ENCODE measurements at regions not wholly inside any gene's neighbourhood (a gene's known extent, or its start where the extent isn't known, plus 50 kb on each side); places are given as distances from the start of the nearest gene placed in this dataset.

DNA sequence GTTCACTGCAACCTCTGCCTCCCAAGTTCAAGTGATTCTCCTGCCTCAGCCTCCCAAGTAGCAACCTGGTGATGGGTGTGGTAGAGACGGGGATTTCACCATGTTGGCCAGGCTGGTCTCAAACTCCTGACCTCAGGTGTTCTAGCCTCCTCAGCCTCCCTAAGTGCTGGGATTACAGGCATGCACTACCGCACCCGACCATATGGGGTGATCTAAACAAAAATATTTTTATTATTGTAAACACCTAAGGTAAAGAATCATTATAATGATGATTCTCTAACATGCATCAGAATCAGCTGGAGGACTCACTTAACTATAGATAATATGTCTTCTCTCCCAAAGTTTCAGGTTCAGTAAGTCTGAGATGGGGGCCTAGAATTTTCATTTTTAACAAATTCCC is 96.2 kb upstream of the ALG10 start:
- TF ChIP-seq, protein P1, sequence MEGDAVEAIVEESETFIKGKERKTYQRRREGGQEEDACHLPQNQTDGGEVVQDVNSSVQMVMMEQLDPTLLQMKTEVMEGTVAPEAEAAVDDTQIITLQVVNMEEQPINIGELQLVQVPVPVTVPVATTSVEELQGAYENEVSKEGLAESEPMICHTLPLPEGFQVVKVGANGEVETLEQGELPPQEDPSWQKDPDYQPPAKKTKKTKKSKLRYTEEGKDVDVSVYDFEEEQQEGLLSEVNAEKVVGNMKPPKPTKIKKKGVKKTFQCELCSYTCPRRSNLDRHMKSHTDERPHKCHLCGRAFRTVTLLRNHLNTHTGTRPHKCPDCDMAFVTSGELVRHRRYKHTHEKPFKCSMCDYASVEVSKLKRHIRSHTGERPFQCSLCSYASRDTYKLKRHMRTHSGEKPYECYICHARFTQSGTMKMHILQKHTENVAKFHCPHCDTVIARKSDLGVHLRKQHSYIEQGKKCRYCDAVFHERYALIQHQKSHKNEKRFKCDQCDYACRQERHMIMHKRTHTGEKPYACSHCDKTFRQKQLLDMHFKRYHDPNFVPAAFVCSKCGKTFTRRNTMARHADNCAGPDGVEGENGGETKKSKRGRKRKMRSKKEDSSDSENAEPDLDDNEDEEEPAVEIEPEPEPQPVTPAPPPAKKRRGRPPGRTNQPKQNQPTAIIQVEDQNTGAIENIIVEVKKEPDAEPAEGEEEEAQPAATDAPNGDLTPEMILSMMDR (IDR thresholded peaks at IDR 0.05): no peak
- TF ChIP-seq POLR2A (IDR thresholded peaks at IDR 0.05): no peak
